ENCODE measurements at regions not wholly inside any gene's neighbourhood (a gene's known extent, or its start where the extent isn't known, plus 50 kb on each side); places are given as distances from the start of the nearest gene placed in this dataset.
A peak's percentile ranks its signal among the peaks of the same experiment; 100 is the strongest.

- no peak for TF ChIP-seq CTCF (IDR thresholded peaks at IDR 0.05)
- no peak for TF ChIP-seq EZH2phosphoT487 (IDR thresholded peaks at IDR 0.05)
- TF ChIP-seq EZH2 (IDR thresholded peaks at IDR 0.05) = no peak
- peaks cover 43% of the 10 kb centered on the region for H3K27me3 Mint-ChIP-seq (ENCODE audit: insufficient read depth, low read depth)
- Histone ChIP-seq H3K9ac (no peak overlapping the region), H3K27ac (no peak overlapping the region), H3K79me2 (ENCODE audit: low read depth) (no peaks in the 10 kb centered on the region), H3K27me3 (peaks cover 87% of the 10 kb centered on the region), H3K4me2 (peak overlapping the region; percentile 71), H3K9me3 (ENCODE audit: low read depth) (no peaks in the 10 kb centered on the region), H4K20me1 (ENCODE audit: low read depth) (no peaks in the 10 kb centered on the region), H3K4me3 (peak overlapping the region; percentile 34), H3K4me1 (peaks cover 5% of the 10 kb centered on the region), H3F3A (ENCODE audit: low read depth) (no peaks in the 10 kb centered on the region), H2AFZ (replicated peaks) (no peak overlapping the region), H3K36me3 (no peaks in the 10 kb centered on the region)
- H3K4me1 Mint-ChIP-seq = peaks cover 6% of the 10 kb centered on the region
- no peak overlapping the region for H3K27ac Mint-ChIP-seq
- peaks cover 2% of the 10 kb centered on the region for H3K9me3 Mint-ChIP-seq
- H3K36me3 Mint-ChIP-seq = no peaks in the 10 kb centered on the region
- DNase-seq (ENCODE audit: low spot score) = no peak
- H3K4me3 Mint-ChIP-seq = peak overlapping the region; percentile 72
These were observed 49.9 kb upstream of the WNT7B start for GRCh38 chr22:46026899-46027210.

DNA sequence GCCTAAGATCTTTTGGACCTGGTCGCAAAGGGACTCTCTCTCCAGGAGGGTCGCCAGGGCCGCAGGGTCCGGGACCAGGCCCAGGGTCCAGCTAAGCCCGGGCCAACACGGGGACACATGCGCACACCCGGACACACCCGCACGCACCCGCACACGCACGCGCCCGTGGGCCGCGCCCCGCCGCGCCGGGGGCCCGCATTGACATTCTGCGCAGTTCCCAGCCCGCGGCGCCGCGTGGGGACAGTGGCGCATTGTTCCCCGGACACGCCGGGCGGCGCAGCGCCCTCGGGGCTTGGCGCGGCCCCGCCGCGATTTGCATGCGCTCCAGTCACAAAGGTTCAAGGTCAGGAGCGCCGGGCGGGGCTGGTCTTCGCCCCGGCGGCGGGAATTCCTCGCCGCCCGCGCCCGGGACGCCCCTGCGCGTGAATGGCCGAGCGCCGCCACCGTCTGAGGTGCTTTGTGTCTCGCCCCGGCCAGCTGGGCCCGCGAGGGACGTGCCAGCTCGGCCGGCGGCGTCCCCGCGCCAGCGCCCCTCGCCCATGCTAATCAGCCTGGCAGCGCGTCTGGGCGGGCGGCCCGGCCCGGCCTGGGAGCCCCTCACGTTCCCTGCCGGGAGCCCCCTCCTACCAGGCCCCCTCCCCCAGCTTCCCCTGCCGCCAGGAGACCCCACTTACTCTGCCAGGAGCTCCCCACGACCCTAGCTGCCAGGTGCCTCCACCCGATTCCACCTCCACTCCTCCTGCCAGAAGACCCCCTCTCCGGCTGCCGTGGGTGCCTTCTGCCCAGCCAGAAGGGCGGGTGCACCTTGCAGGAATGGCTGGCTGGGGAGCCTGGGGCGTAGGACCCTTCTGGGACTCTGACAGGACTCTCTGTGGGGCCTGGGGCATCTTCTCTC lies 50.5 kb upstream of the WNT7B start:
- no peak overlapping the region for H3K27ac Mint-ChIP-seq
- peak overlapping the region; percentile 34 for H3K4me3 ChIP-seq
- H3K9ac ChIP-seq = no peak overlapping the region
- no peak overlapping the region for H2AFZ ChIP-seq (replicated peaks)
- peaks cover 43% of the 10 kb centered on the region for H3K27me3 Mint-ChIP-seq (ENCODE audit: insufficient read depth, low read depth)
- no peaks in the 10 kb centered on the region for H3K36me3 Mint-ChIP-seq
- TF ChIP-seq EZH2phosphoT487 (IDR thresholded peaks at IDR 0.05) (peak; percentile 94), EZH2 (IDR thresholded peaks at IDR 0.05) (peak; percentile 99), CTCF (IDR thresholded peaks at IDR 0.05) (no peak)
- peaks cover 6% of the 10 kb centered on the region for H3K4me1 Mint-ChIP-seq
- peak; percentile 44 for DNase-seq (ENCODE audit: low spot score)
- peaks cover 2% of the 10 kb centered on the region for H3K9me3 Mint-ChIP-seq
- no peak overlapping the region for H3K27ac ChIP-seq
- H3F3A ChIP-seq (ENCODE audit: low read depth) = no peaks in the 10 kb centered on the region
- H3K36me3 ChIP-seq = no peaks in the 10 kb centered on the region
- H4K20me1 ChIP-seq (ENCODE audit: low read depth) = no peaks in the 10 kb centered on the region
- peaks cover 81% of the 10 kb centered on the region for H3K27me3 ChIP-seq
- peak overlapping the region; percentile 71 for H3K4me2 ChIP-seq
- no peaks in the 10 kb centered on the region for H3K79me2 ChIP-seq (ENCODE audit: low read depth)
- H3K4me3 Mint-ChIP-seq = peak overlapping the region; percentile 72
- no peaks in the 10 kb centered on the region for H3K9me3 ChIP-seq (ENCODE audit: low read depth)
- H3K4me1 ChIP-seq = peaks cover 5% of the 10 kb centered on the region

DNA sequence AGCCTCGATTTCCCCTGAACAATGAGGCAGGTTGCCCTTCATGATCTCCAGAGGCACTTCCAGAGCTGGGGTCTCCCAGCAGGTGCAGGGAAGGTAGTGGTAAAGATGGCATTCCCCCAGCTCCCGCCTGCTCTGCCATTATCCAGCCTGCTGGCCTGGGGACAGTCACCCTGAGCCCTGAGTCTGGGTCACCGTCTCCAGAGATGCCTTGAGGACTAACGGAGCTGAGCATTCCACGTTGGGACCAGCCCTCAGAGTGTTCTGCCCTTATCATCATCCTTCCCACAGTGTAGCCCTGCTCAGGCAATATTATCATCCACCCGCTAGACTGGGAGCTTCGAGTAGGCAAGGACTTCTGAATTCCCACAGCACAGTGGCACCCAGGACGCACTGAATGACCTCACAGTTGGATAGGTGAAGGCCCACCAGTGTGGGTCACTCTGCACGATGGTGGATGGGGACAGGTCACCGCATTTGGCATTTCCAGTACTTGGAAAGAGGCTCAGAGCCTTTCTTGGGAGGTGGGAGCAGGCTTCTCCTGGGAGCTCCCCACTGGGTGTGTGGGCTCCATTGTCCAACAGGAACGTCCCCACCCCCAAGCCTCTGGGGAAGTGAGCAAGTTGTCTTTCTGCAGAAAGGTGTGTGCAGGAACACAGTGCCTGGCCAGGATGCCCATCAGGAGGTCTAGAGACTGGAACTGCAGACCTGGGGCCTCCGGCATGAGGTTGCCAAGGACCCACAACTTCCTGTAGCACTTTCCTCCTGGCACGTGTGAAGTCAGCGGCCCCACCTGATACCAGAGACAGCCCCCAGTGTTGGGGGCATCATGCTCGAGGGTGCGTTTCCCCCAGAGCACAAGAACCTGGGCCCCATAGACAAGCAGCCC lies 51.4 kb upstream of the WNT7B start:
- Histone ChIP-seq H3K36me3 (no peaks in the 10 kb centered on the region), H3K79me2 (ENCODE audit: low read depth) (no peaks in the 10 kb centered on the region), H3K4me3 (no peak overlapping the region), H3K27ac (no peak overlapping the region), H4K20me1 (ENCODE audit: low read depth) (no peaks in the 10 kb centered on the region), H3K9ac (no peak overlapping the region), H2AFZ (replicated peaks) (no peak overlapping the region), H3K4me1 (peaks cover 5% of the 10 kb centered on the region), H3K4me2 (no peak overlapping the region), H3F3A (ENCODE audit: low read depth) (no peaks in the 10 kb centered on the region), H3K27me3 (peaks cover 72% of the 10 kb centered on the region), H3K9me3 (ENCODE audit: low read depth) (no peaks in the 10 kb centered on the region)
- peak overlapping the region; percentile 44 for H3K4me3 Mint-ChIP-seq
- peaks cover 43% of the 10 kb centered on the region for H3K27me3 Mint-ChIP-seq (ENCODE audit: insufficient read depth, low read depth)
- no peak overlapping the region for H3K27ac Mint-ChIP-seq
- TF ChIP-seq EZH2 (IDR thresholded peaks at IDR 0.05) (no peak), EZH2phosphoT487 (IDR thresholded peaks at IDR 0.05) (no peak), CTCF (IDR thresholded peaks at IDR 0.05) (no peak)
- no peak for DNase-seq (ENCODE audit: low spot score)
- H3K36me3 Mint-ChIP-seq = no peaks in the 10 kb centered on the region
- H3K4me1 Mint-ChIP-seq = peaks cover 6% of the 10 kb centered on the region
- H3K9me3 Mint-ChIP-seq = peaks cover 2% of the 10 kb centered on the region
